H1 (cell line): ENCODE measurements at regions not wholly inside any gene's neighbourhood (a gene's known extent, or its start where the extent isn't known, plus 50 kb on each side); places are given as distances from the start of the nearest gene placed in this dataset.

ENCODE experiments used
- CTCF ChIA-PET: fragments of 300-600 bp; sonication (Branson Sonifier 250); formaldehyde crosslinking; loops from one replicate; lab custom pipeline; 2021; ENCODE audit not compliant: partially characterized antibody; lab: Charles Lee
- POLR2A ChIA-PET: fragments of 300-600 bp; sonication (Branson Sonifier 250); formaldehyde crosslinking; loops from one replicate; lab custom pipeline; 2021; ENCODE audit warnings: inconsistent platforms; ENCODE audit not compliant: partially characterized antibody; lab: Charles Lee
- DNase-seq, 2 experiments: peaks; one replicate each; pipeline versions ENCODE4 v3.0.0 to v3.0.0-alpha.2; 2010 to 2022; ENCODE audit warnings: low spot score in 2 of 2, low read depth in 1 of 2, mixed read lengths in 1 of 2
- FAIRE-seq: peaks from 2 replicates; lab custom pipeline; 2011; peaks lifted over from hg19 to GRCh38; lab: Jason Lieb, UNC
- H2AFZ ChIP-seq: 2 replicates; pipeline ENCODE4 v1.8.1; 2012; ENCODE audit warnings: low read length, inconsistent platforms
- H2AK5ac ChIP-seq: 2 replicates; pipeline ENCODE4 v1.6.1; 2013; ENCODE audit warnings: low read depth, low read length
- H2BK120ac ChIP-seq: replicated peaks from 2 replicates; pipeline ENCODE3; 2013; ENCODE audit warnings: low read depth, low read length, inconsistent platforms
- H2BK12ac ChIP-seq: 2 replicates; pipeline ENCODE4 v1.6.1; 2013; ENCODE audit warnings: low read depth, low read length
- H2BK15ac ChIP-seq: 2 replicates; pipeline ENCODE4 v1.6.1; 2013; ENCODE audit warnings: low read length
- H2BK20ac ChIP-seq: 2 replicates; pipeline ENCODE4 v1.6.1; 2013; ENCODE audit warnings: low read length
- H2BK5ac ChIP-seq: 2 replicates; pipeline ENCODE4 v1.6.1; 2013; ENCODE audit warnings: low read depth, low read length
- H3K14ac ChIP-seq: 2 replicates; pipeline ENCODE4 v1.6.1; 2013; ENCODE audit warnings: inconsistent platforms; ENCODE audit not compliant: insufficient read length
- H3K18ac ChIP-seq: 2 replicates; pipeline ENCODE4 v1.6.1; 2013; ENCODE audit warnings: low read length; ENCODE audit errors: extremely low read depth
- H3K23ac ChIP-seq: 2 replicates; pipeline ENCODE4 v1.6.1; 2013; ENCODE audit warnings: inconsistent platforms; ENCODE audit not compliant: insufficient read length
- H3K23me2 ChIP-seq: 2 replicates; pipeline ENCODE4 v1.6.1; 2013; ENCODE audit warnings: low read depth, low read length
- H3K27ac ChIP-seq: 2 replicates; pipeline ENCODE4 v1.6.1; 2011; ENCODE audit warnings: low read depth, low read length, inconsistent platforms
- H3K27me3 ChIP-seq, 4 experiments: replicated peaks in 1 of 4; 1 replicate in 1 of 4; 2 replicates in 3 of 4; pipeline versions ENCODE4 v1.6.1 to v1.8.1; 2011 to 2013; ENCODE audit warnings: low read length in 3 of 4, mild to moderate bottlenecking in 3 of 4, inconsistent platforms in 2 of 4, mixed read lengths in 2 of 4, moderate library complexity in 1 of 4; ENCODE audit not compliant: control insufficient read depth in 3 of 4, insufficient read depth in 3 of 4; ENCODE audit errors: extremely low read depth in 1 of 4
- H3K36me3 ChIP-seq, 4 experiments: 2 replicates each; pipeline versions ENCODE4 v1.6.1 to v1.8.1; 2011 to 2013; ENCODE audit warnings: mild to moderate bottlenecking in 4 of 4, low read length in 3 of 4, moderate library complexity in 2 of 4, control low read depth in 1 of 4, inconsistent platforms in 1 of 4; ENCODE audit not compliant: insufficient read depth in 4 of 4, control insufficient read depth in 2 of 4
- H3K4ac ChIP-seq: replicated peaks from 2 replicates; pipeline ENCODE3; 2013; ENCODE audit warnings: low read length, low read depth, mixed read lengths, inconsistent platforms; ENCODE audit not compliant: insufficient read length
- H3K4me1 ChIP-seq, 4 experiments: replicated peaks in 1 of 4; 1 replicate in 1 of 4; 2 replicates in 3 of 4; pipeline versions ENCODE4 v1.6.1 to v1.8.1; 2011 to 2013; ENCODE audit warnings: low read length in 3 of 4, inconsistent platforms in 2 of 4, mixed read lengths in 1 of 4; ENCODE audit not compliant: insufficient read depth in 4 of 4, control insufficient read depth in 3 of 4
- H3K4me2 ChIP-seq, 2 experiments: 2 replicates each; pipeline versions ENCODE4 v1.6.1 to v1.8.1; 2011 to 2013; ENCODE audit warnings: low read depth in 2 of 2, low read length in 2 of 2, control low read depth in 1 of 2, inconsistent platforms in 1 of 2, mild to moderate bottlenecking in 1 of 2; ENCODE audit not compliant: insufficient read depth in 1 of 2
- H3K4me3 ChIP-seq, 4 experiments: fragments of 200-600, 300-600 bp in 1 of 4; sonication (generic), shearing (Covaris generic), sonication (Bioruptor Twin) in 1 of 4; 2 replicates each; pipeline versions ENCODE4 v1.5.1 to v1.8.1; 2011 to 2016; ENCODE audit warnings: low read length in 4 of 4, low read depth in 3 of 4, control low read depth in 2 of 4, inconsistent platforms in 2 of 4, mild to moderate bottlenecking in 2 of 4, mixed read lengths in 1 of 4, moderate library complexity in 1 of 4; ENCODE audit not compliant: insufficient read depth in 2 of 4; ENCODE audit errors: extremely low read depth in 1 of 4
- H3K56ac ChIP-seq: replicated peaks from 2 replicates; pipeline ENCODE3; 2013; ENCODE audit warnings: low read depth, mild to moderate bottlenecking, mixed read lengths, low read length, inconsistent platforms; ENCODE audit not compliant: insufficient read length
- H3K79me1 ChIP-seq: 2 replicates; pipeline ENCODE4 v1.6.1; 2013; ENCODE audit warnings: low read depth, low read length, control low read depth
- H3K79me2 ChIP-seq, 2 experiments: 2 replicates each; pipeline versions ENCODE4 v1.6.1 to v1.8.1; 2012 to 2013; ENCODE audit warnings: low read length in 2 of 2, mild to moderate bottlenecking in 2 of 2, inconsistent platforms in 1 of 2; ENCODE audit not compliant: insufficient read depth in 2 of 2, control insufficient read depth in 1 of 2
- H3K9ac ChIP-seq, 4 experiments: replicated peaks in 1 of 4; 1 replicate in 1 of 4; 2 replicates in 3 of 4; pipeline versions ENCODE4 v1.6.1 to v1.8.1; 2011 to 2013; ENCODE audit warnings: low read depth in 3 of 4, low read length in 3 of 4, control low read depth in 2 of 4, mild to moderate bottlenecking in 2 of 4, moderate library complexity in 2 of 4, inconsistent platforms in 1 of 4; ENCODE audit errors: extremely low read depth in 1 of 4
- H3K9me3 ChIP-seq, 2 experiments: 2 replicates each; pipeline versions ENCODE4 v1.6.1 to v1.8.1; 2012 to 2013; ENCODE audit warnings: mild to moderate bottlenecking in 2 of 2, moderate library complexity in 2 of 2, control low read depth in 1 of 2, inconsistent platforms in 1 of 2, low read depth in 1 of 2, low read length in 1 of 2, mixed read lengths in 1 of 2; ENCODE audit not compliant: insufficient read depth in 2 of 2
- H4K20me1 ChIP-seq, 2 experiments: replicated peaks in 1 of 2; 2 replicates each; pipeline versions ENCODE3 to v1.8.1; 2011 to 2013; ENCODE audit warnings: inconsistent platforms in 2 of 2, low read length in 2 of 2, mild to moderate bottlenecking in 1 of 2; ENCODE audit not compliant: insufficient read depth in 2 of 2, control insufficient read depth in 1 of 2
- H4K5ac ChIP-seq: 2 replicates; pipeline ENCODE4 v1.6.1; 2013; ENCODE audit warnings: low read length, low read depth, mixed read lengths, inconsistent platforms; ENCODE audit not compliant: insufficient read length
- H4K8ac ChIP-seq: 2 replicates; pipeline ENCODE4 v1.8.0; 2013; ENCODE audit warnings: mild to moderate bottlenecking, moderate library complexity, low read length, inconsistent platforms; ENCODE audit not compliant: insufficient read depth; ENCODE audit errors: extremely low read depth
- H4K91ac ChIP-seq: replicated peaks from 2 replicates; pipeline ENCODE3; 2013; ENCODE audit warnings: low read length, mixed read lengths, inconsistent platforms; ENCODE audit not compliant: insufficient read length
- YY1 ChIP-seq: IDR thresholded peaks from 2 replicates; pipeline ENCODE4 v1.6.1; 2011; ENCODE audit warnings: low read depth, mild to moderate bottlenecking, low read length
- TF ChIP-seq, protein P1 (sequence below): IDR thresholded peaks from 2 replicates; pipeline ENCODE4 v1.6.1; 2012; ENCODE audit warnings: inconsistent platforms
- TF ChIP-seq, protein P2 (sequence below): IDR thresholded peaks from 2 replicates; pipeline ENCODE4 v1.6.1; 2011; ENCODE audit warnings: low read length, improper control_type of control experiment

DNA sequence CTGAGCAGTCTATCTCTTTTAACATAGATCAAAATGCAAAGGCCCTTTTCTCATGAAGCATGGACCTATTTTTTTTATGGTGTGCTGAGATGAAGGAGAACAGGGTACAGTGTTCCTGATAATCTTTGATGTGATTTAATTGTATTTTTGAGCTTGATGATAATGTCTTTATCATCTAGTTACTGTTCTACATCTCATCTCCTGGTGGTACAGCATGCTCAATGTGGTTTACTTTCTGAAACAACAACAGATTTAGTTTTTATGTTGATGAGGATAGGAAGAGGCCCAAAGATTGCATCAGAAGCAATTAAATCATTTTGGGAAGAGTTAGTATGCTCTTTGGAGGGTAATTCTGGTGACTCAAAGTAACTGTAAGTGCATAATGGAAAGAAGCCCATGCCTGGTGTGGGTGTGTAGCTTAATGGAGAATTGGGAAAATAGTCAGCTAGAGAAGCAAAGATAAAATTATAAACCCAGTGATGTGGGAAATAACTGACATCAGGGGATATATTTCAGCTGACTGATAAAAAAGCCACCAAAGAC, 123.0 kb upstream of the KCNN2 start:
- no peak overlapping the region for H3K9ac ChIP-seq

More for the DNA sequence above, 123.0 kb upstream of the KCNN2 start:
- Histone ChIP-seq H2BK5ac (no peak overlapping the region), H4K8ac (no peak overlapping the region), H3K14ac (no peak overlapping the region), H3K27me3 (no peaks in the 10 kb centered on the region), H2BK20ac (no peak overlapping the region), H3K4me1 (no peaks in the 10 kb centered on the region), H2AFZ (no peak overlapping the region), H3K23ac (no peak overlapping the region), H4K5ac (no peak overlapping the region), H2BK12ac (no peak overlapping the region), H3K79me2 (no peaks in the 10 kb centered on the region), H4K20me1 (no peaks in the 10 kb centered on the region), H2BK15ac (no peak overlapping the region), H3K9me3 (no peaks in the 10 kb centered on the region), H3K4ac (no peak overlapping the region), H3K27ac (no peak overlapping the region), H3K18ac (no peak overlapping the region), H2AK5ac (no peak overlapping the region), H3K4me3 (no peak overlapping the region), H2BK120ac (no peak overlapping the region), H3K4me2 (no peak overlapping the region), H3K56ac (no peak overlapping the region), H4K91ac (no peak overlapping the region), H3K79me1 (no peaks in the 10 kb centered on the region), H3K36me3 (no peaks in the 10 kb centered on the region), H3K23me2 (no peaks in the 10 kb centered on the region)
- ChIA-PET POLR2A (no interaction called here), CTCF (interaction anchor here (0.6 to 0.9 kb wide), 3 partner anchors 15 to 20 kb away, joined by 3 read pairs; no protein-coding TSS in a partner anchor)
- DNase-seq (no peak), FAIRE-seq (no peak)
- TF ChIP-seq, protein P1, sequence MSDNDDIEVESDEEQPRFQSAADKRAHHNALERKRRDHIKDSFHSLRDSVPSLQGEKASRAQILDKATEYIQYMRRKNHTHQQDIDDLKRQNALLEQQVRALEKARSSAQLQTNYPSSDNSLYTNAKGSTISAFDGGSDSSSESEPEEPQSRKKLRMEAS = no peak
- TF ChIP-seq, protein P2, sequence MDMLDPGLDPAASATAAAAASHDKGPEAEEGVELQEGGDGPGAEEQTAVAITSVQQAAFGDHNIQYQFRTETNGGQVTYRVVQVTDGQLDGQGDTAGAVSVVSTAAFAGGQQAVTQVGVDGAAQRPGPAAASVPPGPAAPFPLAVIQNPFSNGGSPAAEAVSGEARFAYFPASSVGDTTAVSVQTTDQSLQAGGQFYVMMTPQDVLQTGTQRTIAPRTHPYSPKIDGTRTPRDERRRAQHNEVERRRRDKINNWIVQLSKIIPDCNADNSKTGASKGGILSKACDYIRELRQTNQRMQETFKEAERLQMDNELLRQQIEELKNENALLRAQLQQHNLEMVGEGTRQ = no peak
- no peak for TF ChIP-seq YY1
